Activated CD4-positive, CD25-positive, alpha-beta regulatory T cell (primary cell): ENCODE measurements at regions not wholly inside any gene's neighbourhood (a gene's known extent, or its start where the extent isn't known, plus 50 kb on each side); places are given as distances from the start of the nearest gene placed in this dataset.

ENCODE experiments used
- DNase-seq, 4 experiments: peaks; one replicate each; lab custom pipeline; 2025; lab: John Stamatoyannopoulos, UW

- DNase-seq, result no peak
These were observed 156.5 kb upstream of the FOXA2 start for GRCh38 chr20:22740829-22741228.

DNA sequence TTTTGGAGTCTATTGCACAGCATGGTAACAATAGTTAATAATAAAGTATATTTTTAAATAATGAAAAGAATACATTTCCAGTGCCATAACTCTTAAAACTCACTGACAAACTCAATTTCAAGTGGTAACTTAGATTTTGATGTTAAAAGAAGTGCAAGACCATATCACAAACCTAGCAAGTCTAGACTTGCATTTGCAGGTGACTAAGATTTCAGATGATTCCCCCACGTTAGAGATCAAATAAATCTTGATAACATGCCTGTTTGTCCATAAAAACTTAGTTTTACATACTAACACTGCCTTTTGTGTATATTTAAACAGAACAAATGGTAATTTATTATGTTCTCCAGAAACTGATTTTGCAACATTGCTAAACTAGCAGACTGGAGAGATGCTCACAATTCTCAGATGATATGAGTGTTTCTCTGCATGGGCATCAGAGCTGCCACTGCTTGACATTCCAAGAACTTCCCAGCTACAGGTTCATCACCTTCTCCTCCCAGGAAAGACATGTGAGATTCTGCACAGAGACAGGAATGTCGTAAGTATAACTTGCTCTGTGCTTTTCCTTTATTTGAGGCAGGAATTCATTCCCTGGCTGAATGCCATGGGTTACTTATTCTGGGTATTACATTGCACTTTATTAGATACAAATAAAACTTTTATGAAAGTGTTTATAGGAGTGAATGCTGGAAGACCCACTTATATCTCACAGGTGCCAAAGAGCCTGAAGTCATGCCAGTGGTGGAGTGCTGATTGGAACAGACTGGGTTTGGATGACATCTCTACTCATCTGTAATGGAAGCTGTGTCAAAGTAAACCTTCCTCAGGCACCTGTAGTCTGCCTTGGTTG, 160.2 kb upstream of the FOXA2 start:
- no peak for DNase-seq

- DNase-seq, result no peak
These were observed 160.8 kb upstream of the FOXA2 start for GRCh38 chr20:22745194-22745500.

GRCh38 chr20:22746957-22747356, 162.6 kb upstream of the FOXA2 start:
- no peak for DNase-seq

DNA sequence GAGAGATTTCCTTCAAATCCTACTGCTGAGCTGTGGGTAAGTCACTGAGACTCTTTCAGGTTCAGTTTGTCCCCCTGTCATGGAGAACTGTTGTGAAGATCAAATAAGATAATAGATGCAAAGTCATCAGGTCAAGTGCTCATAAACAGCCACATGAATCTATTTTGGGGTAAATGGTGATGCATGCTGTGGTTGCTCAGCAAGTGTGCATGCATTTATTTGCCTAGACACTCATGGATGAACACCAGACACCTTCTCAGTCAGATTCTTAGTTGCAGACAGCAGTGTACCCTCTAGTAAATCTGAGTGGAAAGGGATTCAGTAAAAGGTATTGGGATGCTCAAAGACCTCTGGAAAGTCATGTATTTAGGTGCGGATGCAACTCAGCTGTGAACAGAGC, 168.0 kb upstream of the FOXA2 start:
- DNase-seq, result no peak

- no peak for DNase-seq
These were observed 173.2 kb upstream of the FOXA2 start for GRCh38 chr20:22757424-22758183.

DNA sequence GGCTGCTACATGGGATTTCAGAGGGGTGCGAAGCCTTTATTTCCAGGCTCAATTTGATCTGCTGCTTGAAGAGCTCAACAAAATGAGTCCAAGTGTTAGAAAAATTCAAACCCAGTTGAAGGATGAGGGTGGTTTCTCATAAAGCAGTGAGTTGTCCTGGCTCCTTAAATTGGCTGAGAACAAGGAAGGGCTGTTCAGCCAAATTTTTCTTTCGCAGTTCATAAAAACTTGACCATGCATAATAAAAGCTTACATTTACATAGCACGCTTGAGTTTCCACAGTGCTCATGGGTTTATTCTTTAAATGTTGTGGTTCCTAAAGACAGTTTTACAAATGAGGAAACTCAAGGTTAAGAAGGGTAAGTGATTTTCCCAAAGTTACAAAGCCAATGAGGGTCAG, 174.4 kb upstream of the FOXA2 start:
- no peak for DNase-seq

DNA sequence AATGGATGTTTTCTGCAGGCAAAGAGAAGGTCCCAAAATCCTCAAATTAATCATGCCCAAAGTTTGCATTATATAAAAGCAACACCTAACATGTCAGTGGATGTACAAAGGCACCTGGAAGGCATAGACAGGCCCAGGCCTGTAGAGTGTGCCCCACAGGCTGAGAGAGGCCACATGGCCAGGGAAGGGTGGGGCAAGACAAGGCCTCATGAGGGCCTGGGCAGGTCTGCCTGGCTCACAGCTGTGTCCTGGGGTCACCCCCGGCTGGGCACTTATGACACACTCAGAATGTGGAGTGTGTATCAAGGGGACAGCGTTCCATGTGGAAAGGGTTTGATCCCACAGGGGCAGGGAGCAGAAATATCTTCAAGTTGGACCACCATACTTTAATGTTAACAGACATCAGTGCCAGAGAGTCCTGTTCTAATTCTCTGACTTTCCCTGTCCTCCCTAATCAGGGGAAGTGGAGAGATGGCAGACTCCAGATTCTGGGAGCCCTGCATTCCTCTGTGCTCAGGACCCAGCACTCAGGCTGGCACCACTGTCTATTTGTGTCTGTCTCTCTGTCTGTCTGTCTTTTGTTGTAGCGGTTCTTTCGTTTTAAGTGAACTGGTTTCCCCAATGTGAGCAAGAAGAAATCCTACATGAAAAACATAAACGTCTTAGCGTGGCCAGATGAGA, 178.3 kb upstream of the FOXA2 start:
- DNase-seq, result no peak

DNA sequence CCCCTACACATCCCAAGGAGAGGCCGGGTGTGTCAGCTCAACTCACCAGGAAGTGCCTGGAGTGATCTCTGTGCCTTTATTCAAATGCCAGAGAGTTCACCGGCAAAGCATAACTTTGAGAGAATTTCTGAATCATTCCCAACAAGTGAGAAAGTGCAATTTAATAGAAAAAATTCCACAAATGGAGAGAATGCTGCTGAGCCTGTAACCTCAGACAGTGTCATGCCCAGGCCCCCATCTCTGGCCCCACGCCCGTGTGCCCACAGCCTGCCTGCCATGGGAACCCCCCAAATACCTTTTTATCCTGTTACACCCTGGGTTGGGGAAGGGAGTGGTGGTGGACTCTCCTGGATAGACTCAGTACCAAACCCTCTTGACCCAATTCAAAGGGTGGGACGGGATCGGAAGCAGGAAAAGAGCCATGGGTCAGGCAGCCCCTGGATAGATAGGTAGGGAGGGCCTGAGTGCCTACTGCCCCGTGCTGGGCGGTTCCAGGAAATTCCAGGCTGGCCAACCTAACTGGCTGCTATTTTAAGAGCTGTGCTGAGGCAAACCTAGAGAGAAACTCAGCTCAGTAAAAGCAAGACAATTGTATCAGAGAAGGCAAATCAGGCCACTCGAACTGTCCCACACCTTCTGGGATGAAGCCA, 179.0 kb upstream of the FOXA2 start:
- no peak for DNase-seq

DNA sequence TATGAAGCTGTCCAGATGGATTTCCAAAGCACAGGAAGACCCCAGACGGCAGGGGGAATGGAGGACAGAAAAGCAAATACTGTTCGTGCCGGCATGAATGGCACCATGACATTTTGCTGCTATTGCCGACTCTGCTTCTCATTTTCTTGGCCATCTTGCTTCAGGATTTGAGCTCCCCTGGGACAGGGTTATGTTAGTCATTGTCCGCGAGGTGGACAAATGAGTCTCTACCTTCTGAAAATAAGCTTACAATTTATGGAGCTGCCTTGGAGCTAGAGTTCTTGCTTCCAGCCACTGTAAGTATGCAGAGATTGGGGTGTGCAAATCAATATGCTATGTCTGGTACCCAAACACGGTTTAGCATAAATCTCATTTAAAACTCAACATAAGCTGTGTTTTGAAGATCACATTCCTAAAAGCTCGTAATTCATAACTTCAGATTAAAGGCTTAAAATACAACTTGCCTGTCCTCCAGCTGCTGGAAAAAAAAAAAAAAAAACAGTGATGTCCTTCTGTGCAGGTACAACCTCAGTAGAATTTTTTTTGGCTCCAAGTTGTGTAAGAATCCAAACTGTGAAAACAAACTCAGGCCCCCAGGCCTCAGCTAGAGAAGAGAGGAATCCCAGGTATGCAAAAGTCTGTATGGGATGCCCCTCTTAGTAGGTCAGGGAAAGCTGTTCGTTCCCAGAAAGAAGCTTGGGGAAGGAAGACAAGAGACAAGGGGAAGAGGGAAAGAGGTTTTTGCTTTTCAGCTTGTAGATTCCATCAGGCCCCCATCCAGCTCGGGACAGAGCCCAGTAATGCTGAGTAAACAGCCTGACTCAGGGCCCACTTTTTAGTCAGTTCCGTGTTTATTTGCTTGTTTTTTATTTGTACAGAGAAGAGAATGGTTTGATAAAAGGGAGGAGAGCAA, 184.2 kb upstream of the FOXA2 start:
- DNase-seq, result no peak

DNA sequence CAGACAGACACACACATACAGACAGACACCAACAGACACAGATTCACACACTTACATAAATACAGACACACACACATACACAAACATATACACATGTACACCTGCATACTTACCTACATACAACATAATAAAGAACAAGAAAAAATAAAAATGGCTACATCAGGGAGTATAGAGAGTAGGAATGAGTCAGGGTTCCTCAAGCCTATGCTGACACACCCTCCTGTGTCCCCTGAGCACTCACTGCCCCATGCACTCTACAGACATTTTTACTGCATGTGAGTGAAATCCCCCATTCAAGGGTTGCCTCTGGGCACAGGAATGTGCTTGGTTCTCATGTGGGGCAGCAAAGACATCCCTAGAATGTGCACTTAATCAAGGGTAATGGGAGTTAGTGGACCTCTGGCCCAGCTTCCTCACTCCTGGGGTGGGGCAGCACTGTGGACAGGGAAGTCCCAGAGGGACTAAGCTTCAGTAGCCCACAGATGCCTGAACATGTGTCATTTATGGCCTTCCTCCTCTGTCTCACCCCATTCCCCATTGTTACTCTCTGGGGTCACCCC, 185.9 kb upstream of the FOXA2 start:
- no peak for DNase-seq

DNA sequence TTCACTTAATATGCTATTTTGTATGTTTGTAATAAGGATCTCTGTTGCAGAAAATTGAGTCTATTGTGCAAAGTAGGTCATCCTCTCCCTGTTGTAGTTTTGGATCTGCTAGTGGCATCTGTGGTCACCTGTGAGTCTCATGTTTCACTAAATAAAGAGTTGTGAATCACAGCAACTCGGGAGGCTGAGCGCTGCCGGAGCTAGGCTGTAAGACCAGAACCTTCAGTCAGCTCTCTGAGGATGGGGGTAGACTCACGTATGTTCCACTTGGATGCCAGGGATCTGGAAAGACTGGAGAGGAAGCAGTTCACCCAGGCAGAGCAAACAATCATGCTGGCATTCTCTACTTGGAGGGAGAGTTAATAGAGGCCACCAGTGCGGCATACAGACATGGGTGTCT, 187.3 kb upstream of the FOXA2 start:
- no peak for DNase-seq

- no peak for DNase-seq
These were observed 189.0 kb upstream of the FOXA2 start for GRCh38 chr20:22773344-22773743.

DNA sequence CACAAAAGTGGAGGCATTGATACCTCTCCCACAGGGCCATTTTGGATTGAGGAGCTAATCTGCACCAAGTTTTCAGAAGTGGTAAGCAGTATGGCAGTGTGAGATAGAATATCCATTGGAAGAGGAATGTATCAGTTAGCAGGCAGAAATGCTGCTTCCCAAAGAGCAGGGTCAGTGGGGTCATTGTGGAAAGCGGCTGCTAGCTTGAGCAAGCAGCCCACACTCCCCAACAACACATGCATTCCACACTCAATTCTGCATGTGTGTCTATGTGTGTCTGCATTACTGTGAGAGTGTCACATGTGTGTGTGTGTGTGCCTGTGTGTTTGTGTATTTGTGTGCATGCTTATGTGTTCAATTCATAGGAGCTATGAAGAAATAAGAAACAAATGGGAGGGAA, 190.9 kb upstream of the FOXA2 start:
- no peak for DNase-seq

GRCh38 chr20:22775671-22776139, 191.3 kb upstream of the FOXA2 start:
- no peak for DNase-seq

DNA sequence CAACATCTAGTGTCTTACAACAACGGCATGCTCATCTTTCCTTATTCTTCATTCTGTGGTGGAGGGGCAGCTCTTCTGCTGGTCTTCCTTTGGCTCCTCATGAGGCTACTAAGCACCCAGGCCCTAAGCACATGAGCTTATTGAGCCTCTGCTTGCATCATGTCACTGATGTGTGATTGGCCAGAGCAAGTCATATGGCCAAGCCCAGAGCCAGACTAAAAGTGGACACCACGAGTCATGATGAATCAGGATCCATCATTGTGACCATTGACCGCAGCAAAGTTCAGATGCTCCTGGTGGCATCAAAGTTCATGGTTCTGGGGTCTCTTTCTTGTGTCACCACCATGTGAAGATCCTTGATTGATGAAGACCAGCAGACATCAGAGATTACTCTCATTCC, 192.0 kb upstream of the FOXA2 start:
- DNase-seq, result no peak

GRCh38 chr20:22779878-22780277, 195.5 kb upstream of the FOXA2 start:
- no peak for DNase-seq

DNA sequence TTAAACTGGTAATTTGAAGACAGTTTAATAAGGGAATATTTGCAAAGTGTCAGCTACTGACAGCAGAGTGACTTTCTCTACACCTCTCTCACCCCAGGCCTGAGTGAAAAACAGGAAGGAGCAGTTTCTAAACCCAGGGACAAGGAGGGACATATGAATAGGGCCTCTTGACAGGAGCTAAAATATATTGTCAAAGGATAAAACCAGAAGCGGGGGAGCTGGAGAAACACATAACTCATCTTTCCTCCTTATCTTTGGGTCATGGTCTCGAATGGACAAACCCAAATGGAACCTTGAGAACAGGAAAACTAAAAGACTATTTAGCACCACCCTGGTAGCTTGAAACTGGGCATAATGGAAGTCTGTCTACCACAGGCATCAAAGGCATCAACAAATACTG, 197.5 kb upstream of the FOXA2 start:
- DNase-seq, result no peak

- no peak for DNase-seq
These were observed 205.3 kb upstream of the FOXA2 start for GRCh38 chr20:22789676-22790075.

- DNase-seq, result no peak
These were observed 207.0 kb upstream of the FOXA2 start for GRCh38 chr20:22791396-22791795.
